ENCODE measurements at regions not wholly inside any gene's neighbourhood (a gene's known extent, or its start where the extent isn't known, plus 50 kb on each side); places are given as distances from the start of the nearest gene placed in this dataset.

DNA sequence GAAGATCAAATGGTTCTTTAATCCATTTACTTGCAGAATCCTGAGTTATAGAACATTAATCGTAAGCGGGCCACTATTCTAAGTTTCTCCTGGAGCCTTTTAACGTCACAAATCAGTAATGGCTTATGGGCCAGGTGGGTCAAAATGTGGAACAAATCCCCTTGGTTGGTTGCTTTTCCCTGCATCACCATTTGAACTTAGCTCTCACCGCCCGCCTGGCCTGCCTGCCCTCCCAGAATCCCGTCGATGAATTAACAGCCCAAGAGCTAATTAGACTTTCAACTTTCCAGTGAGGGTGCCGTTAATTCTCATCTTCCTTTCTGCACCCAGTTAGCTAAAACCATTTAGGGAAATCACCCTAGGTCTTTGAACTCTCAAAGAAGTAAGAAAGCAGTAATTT is 205.5 kb downstream of the RNF152 start:
- TF ChIP-seq HNRNPK (IDR thresholded peaks at IDR 0.05; ENCODE audit: low read depth, low read length, poor library complexity, severe bottlenecking) (no peak), ARNT (IDR thresholded peaks at IDR 0.05) (no peak), KAT2B (IDR thresholded peaks at IDR 0.05; ENCODE audit: low read depth, low read length) (no peak), CBFA2T3 (IDR thresholded peaks at IDR 0.05) (no peak), ELF4 (CRISPR knock-in tag; IDR thresholded peaks at IDR 0.05) (no peak)

All from K562 (cell line).